ENCODE measurements at regions not wholly inside any gene's neighbourhood (a gene's known extent, or its start where the extent isn't known, plus 50 kb on each side); places are given as distances from the start of the nearest gene placed in this dataset.

DNA sequence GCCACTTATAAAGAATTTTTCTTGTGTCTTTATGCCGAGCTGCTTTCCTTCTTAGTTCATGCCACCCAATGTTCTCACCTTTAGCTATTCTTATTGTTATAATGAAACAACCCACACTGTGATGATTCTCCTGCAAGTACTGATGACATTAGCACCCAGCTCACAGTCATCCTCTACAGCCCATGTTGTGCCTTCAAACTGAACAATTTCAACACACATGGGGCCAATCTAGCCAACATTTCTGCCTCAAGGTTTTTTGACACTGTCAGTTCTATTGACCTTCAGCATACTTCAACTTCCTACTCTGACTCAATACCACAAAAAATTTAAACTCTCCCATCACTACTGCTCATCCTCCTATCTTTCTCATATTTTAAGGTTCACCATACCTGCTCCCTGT is 752.4 kb downstream of the FGF9 start:
- H3K4me1 ChIP-seq (ENCODE audit: insufficient read depth, low read length): no peaks in the 10 kb centered on the region
- no peaks in the 10 kb centered on the region for H3K9me3 ChIP-seq (ENCODE audit: low read length)
- no peak overlapping the region for H3K4me3 ChIP-seq (ENCODE audit: low read depth in 1 of 2, low read length in 2 of 2)
- H3K27ac ChIP-seq (ENCODE audit: low read depth, low read length): no peak overlapping the region
- H3K9ac ChIP-seq (ENCODE audit: low read length): no peak overlapping the region
- H3K27me3 ChIP-seq (ENCODE audit: control insufficient read depth in 1 of 2, insufficient read depth in 2 of 2, low read length in 2 of 2): no peaks in the 10 kb centered on the region
- H3K36me3 ChIP-seq (ENCODE audit: insufficient read depth, low read length): no peaks in the 10 kb centered on the region

DNA sequence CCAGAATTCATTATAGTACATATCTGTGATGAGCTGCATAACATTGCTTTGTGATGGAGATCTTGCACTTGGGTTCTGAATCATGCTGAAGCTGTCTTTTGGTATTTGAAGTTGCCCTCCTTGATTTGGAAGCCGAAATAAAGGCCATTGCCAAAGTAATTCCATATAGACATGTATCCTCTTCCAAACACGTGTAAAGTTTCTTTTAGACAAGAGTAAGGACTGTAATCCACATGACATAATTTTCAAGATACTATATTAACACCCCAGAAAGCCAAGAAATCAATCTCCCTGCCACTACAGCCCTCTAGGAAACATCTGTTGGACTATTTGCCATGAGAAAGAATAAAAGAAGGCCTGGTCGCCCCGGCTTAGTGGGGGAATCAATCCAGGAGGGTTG is 754.2 kb downstream of the FGF9 start:
- Histone ChIP-seq H3K4me3 (ENCODE audit: low read depth in 1 of 2, low read length in 2 of 2) (no peak overlapping the region), H3K27me3 (ENCODE audit: control insufficient read depth in 1 of 2, insufficient read depth in 2 of 2, low read length in 2 of 2) (no peaks in the 10 kb centered on the region), H3K36me3 (ENCODE audit: insufficient read depth, low read length) (no peaks in the 10 kb centered on the region), H3K4me1 (ENCODE audit: insufficient read depth, low read length) (no peaks in the 10 kb centered on the region), H3K9me3 (ENCODE audit: low read length) (no peaks in the 10 kb centered on the region), H3K27ac (ENCODE audit: low read depth, low read length) (no peak overlapping the region), H3K9ac (ENCODE audit: low read length) (no peak overlapping the region)

DNA sequence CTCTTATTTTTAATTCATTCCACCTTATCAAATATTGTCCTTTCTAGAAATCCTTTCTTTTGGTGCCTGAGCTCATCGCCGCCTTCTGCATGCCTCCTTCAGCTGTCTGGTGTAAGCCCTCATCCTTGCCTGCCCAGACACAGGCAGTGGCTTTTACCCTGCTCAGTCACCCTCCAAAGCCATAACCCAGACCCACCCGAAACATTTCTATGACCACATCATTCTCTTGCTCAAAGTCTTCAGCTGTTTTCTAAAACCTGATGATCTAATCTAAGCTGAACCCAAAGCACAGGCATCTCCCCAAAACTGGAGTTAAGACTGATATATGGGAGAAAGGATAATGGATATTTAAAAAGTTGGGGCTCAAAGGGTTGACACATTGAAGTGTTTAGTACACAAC is 753.7 kb upstream of the SGCG start:
- Histone ChIP-seq H3K9me3 (ENCODE audit: low read length) (no peaks in the 10 kb centered on the region), H3K4me1 (ENCODE audit: insufficient read depth, low read length) (no peaks in the 10 kb centered on the region), H3K27me3 (ENCODE audit: control insufficient read depth in 1 of 2, insufficient read depth in 2 of 2, low read length in 2 of 2) (no peaks in the 10 kb centered on the region), H3K9ac (ENCODE audit: low read length) (no peak overlapping the region), H3K27ac (ENCODE audit: low read depth, low read length) (no peak overlapping the region), H3K36me3 (ENCODE audit: insufficient read depth, low read length) (no peaks in the 10 kb centered on the region), H3K4me3 (ENCODE audit: low read depth in 1 of 2, low read length in 2 of 2) (no peak overlapping the region)

DNA sequence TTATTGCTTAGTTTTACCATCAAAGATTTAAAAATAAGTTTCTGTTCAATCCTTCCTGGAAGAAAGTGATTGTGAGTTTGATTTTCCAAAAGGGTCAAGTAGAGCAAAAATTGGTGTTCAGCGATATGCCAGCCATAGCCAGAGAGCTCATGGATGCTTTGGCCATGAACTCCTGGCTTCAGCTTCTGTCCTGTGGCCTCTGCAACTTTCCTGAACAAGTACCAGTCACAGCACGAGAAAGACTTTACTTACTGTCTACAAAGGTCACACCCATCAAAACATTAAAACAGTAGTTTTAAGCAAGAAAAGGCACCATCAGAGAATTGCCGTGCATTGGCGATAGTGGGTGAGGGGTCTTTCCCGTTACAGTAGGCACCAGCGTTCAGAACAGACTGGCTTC is 753.0 kb upstream of the SGCG start:
- Histone ChIP-seq H3K36me3 (ENCODE audit: insufficient read depth, low read length) (no peaks in the 10 kb centered on the region), H3K9me3 (ENCODE audit: low read length) (no peaks in the 10 kb centered on the region), H3K27ac (ENCODE audit: low read depth, low read length) (no peak overlapping the region), H3K4me1 (ENCODE audit: insufficient read depth, low read length) (no peaks in the 10 kb centered on the region), H3K4me3 (ENCODE audit: low read depth in 1 of 2, low read length in 2 of 2) (no peak overlapping the region), H3K27me3 (ENCODE audit: control insufficient read depth in 1 of 2, insufficient read depth in 2 of 2, low read length in 2 of 2) (no peaks in the 10 kb centered on the region), H3K9ac (ENCODE audit: low read length) (no peak overlapping the region)

DNA sequence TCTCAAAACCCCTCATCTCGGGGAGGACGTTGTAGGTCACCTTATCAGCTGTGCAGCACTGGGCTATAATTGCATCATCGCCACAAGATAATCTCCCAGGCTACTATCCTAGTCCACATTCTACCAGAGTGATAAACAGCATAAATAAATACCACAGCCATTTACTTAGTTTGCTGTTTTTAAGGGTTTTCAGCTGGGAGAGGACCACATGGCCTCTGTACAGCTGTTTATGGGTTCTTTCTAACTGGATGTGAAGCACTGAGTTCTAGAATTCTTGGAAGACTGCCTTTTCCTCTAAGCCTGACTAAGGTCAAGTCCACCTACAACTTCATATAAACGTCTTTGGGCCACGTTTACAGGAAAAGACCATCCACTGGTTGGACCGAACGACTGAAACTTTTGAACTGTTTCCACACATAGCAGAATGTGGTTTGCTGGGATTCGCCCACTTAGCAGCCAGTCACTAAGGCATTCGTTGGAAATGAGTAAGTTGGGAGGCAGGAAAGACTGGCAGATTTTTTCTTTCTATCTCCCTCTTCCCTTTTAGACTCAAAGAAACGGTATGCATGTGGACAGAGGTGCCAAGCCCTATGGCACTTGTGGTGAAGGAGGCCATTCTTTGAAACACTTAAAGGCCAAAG is 752.5 kb upstream of the SGCG start:
- no peaks in the 10 kb centered on the region for H3K4me1 ChIP-seq (ENCODE audit: insufficient read depth, low read length)
- no peak overlapping the region for H3K9ac ChIP-seq (ENCODE audit: low read length)
- no peaks in the 10 kb centered on the region for H3K27me3 ChIP-seq (ENCODE audit: control insufficient read depth in 1 of 2, insufficient read depth in 2 of 2, low read length in 2 of 2)
- no peak overlapping the region for H3K4me3 ChIP-seq (ENCODE audit: low read depth in 1 of 2, low read length in 2 of 2)
- no peaks in the 10 kb centered on the region for H3K36me3 ChIP-seq (ENCODE audit: insufficient read depth, low read length)
- H3K9me3 ChIP-seq (ENCODE audit: low read length): no peaks in the 10 kb centered on the region
- no peak overlapping the region for H3K27ac ChIP-seq (ENCODE audit: low read depth, low read length)

DNA sequence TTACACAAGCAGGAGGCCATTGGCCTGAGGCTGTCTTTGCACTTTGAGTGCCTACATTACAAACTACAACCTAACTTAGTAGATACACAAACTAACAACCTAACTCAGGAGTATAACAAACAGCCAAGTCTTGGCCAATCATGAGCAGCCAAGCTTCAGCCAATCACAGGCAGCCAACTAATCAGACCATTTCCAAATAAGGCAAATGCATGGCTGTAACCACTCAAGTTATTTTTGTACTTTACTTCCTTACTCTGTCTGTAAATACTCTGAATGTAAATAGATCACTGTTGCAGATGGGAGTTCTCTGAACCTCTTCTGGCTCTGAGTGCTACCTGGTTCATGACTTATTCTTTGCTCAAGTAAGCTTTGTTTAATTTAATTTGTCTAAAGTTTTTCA is 748.1 kb upstream of the SGCG start:
- no peak overlapping the region for H3K4me3 ChIP-seq (ENCODE audit: low read depth in 1 of 2, low read length in 2 of 2)
- no peaks in the 10 kb centered on the region for H3K36me3 ChIP-seq (ENCODE audit: insufficient read depth, low read length)
- H3K9me3 ChIP-seq (ENCODE audit: low read length): no peaks in the 10 kb centered on the region
- no peaks in the 10 kb centered on the region for H3K4me1 ChIP-seq (ENCODE audit: insufficient read depth, low read length)
- no peak overlapping the region for H3K27ac ChIP-seq (ENCODE audit: low read depth, low read length)
- no peak overlapping the region for H3K9ac ChIP-seq (ENCODE audit: low read length)
- H3K27me3 ChIP-seq (ENCODE audit: control insufficient read depth in 1 of 2, insufficient read depth in 2 of 2, low read length in 2 of 2): no peaks in the 10 kb centered on the region

DNA sequence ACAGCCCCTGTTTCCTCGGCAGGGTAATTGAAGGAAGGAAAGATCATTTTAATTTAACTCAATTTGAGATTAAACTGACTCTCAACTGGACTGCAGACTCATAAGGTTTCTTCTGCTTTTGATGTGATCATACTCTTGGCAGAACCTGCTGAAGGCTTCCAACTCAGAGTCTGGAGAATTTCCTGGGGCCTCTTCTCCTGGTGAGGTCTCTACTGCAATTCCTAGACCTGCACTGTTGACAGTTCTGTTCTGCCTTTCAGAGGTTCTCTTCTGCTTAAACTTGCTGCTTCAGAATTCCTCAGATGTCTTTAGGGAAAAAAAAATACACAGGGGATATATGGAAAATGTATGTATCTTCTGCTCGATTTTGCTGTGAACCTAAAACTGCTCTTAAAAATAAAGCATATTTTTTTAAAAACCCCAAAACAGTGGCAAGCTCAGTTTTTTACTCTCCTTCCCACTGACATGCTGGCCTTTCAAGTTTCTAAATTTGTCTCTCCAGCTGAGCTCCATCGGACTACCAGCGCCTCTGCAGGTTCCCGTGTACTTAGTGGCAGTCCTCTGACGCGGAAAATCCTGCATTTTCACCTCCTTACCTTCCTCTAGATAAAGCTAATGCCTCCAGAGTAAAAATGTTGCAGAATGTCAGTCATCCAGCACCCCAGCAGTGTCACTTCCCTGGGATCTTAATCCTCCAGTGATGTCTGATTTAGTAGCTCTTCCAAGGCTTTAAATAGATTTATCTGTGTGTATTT is 733.5 kb upstream of the SGCG start:
- no peaks in the 10 kb centered on the region for H3K4me1 ChIP-seq (ENCODE audit: insufficient read depth, low read length)
- H3K9me3 ChIP-seq (ENCODE audit: low read length): no peaks in the 10 kb centered on the region
- H3K9ac ChIP-seq (ENCODE audit: low read length): no peak overlapping the region
- H3K36me3 ChIP-seq (ENCODE audit: insufficient read depth, low read length): no peaks in the 10 kb centered on the region
- no peak overlapping the region for H3K27ac ChIP-seq (ENCODE audit: low read depth, low read length)
- no peak overlapping the region for H3K4me3 ChIP-seq (ENCODE audit: low read depth in 1 of 2, low read length in 2 of 2)
- H3K27me3 ChIP-seq (ENCODE audit: control insufficient read depth in 1 of 2, insufficient read depth in 2 of 2, low read length in 2 of 2): no peaks in the 10 kb centered on the region

DNA sequence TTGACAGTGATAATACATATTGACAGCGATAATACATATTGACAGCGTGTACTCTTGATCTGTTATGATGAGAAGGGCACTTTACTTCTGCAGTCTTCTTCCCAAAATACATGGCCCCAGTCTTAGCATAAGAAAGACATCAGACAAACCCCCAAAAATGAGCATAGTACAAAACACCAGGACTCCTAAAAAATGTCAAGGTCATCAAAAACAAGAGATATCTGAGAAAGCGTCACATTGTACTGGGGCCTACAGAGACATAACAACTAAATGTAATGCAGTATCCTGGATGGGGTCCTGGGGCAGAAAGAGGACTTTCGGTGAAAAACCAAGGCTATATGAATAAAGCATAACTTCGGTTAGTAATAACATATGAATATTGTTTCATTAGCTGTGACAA is 731.5 kb upstream of the SGCG start:
- Histone ChIP-seq H3K4me1 (ENCODE audit: insufficient read depth, low read length) (no peaks in the 10 kb centered on the region), H3K27me3 (ENCODE audit: control insufficient read depth in 1 of 2, insufficient read depth in 2 of 2, low read length in 2 of 2) (no peaks in the 10 kb centered on the region), H3K9me3 (ENCODE audit: low read length) (no peaks in the 10 kb centered on the region), H3K36me3 (ENCODE audit: insufficient read depth, low read length) (no peaks in the 10 kb centered on the region), H3K27ac (ENCODE audit: low read depth, low read length) (no peak overlapping the region), H3K4me3 (ENCODE audit: low read depth in 1 of 2, low read length in 2 of 2) (no peak overlapping the region), H3K9ac (ENCODE audit: low read length) (no peak overlapping the region)

DNA sequence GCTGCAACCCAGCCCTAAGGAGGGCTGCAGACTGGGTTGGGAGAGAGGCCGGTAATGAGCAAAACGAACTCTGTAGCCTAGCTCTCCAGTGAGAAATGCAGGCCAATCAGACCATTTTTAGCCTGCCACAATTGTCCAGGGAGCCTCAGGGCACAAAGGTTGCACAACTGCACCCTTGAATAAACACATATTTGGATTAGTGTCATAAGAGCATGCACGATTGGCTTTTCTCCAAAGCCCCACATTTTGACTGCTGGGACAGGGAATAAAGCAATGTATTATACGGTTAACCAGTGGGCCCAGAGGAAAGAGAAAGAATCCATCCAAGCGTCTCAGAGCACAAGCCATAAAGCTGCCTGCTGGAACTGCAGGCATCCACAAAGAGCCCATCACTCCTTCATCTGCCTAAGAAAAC is 729.4 kb upstream of the SGCG start:
- Histone ChIP-seq H3K27me3 (ENCODE audit: control insufficient read depth in 1 of 2, insufficient read depth in 2 of 2, low read length in 2 of 2) (no peaks in the 10 kb centered on the region), H3K9ac (ENCODE audit: low read length) (no peak overlapping the region), H3K9me3 (ENCODE audit: low read length) (no peaks in the 10 kb centered on the region), H3K4me3 (ENCODE audit: low read depth in 1 of 2, low read length in 2 of 2) (no peak overlapping the region), H3K36me3 (ENCODE audit: insufficient read depth, low read length) (no peaks in the 10 kb centered on the region), H3K27ac (ENCODE audit: low read depth, low read length) (no peak overlapping the region), H3K4me1 (ENCODE audit: insufficient read depth, low read length) (no peaks in the 10 kb centered on the region)

DNA sequence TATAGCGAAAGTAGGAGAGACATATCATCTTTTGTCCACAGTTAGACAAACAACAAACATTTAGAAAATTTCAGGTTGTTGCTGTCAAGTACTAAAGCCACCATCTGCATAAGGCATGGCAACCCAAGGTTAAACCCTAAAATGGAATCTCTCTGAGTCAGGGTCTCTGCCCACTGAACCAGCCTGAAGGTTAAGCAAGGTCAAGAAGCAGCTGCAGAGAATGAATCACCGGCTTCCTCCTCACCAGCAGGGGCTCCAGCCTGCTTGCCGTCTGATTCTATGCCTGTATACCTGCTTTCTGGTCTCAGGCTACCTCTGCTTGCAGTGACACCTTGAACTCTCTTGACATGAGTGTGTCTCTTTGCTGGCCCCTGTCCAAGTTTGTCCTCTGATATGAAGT is 726.2 kb upstream of the SGCG start:
- no peak overlapping the region for H3K27ac ChIP-seq (ENCODE audit: low read depth, low read length)
- no peak overlapping the region for H3K4me3 ChIP-seq (ENCODE audit: low read depth in 1 of 2, low read length in 2 of 2)
- H3K4me1 ChIP-seq (ENCODE audit: insufficient read depth, low read length): no peaks in the 10 kb centered on the region
- no peak overlapping the region for H3K9ac ChIP-seq (ENCODE audit: low read length)
- no peaks in the 10 kb centered on the region for H3K9me3 ChIP-seq (ENCODE audit: low read length)
- no peaks in the 10 kb centered on the region for H3K36me3 ChIP-seq (ENCODE audit: insufficient read depth, low read length)
- no peaks in the 10 kb centered on the region for H3K27me3 ChIP-seq (ENCODE audit: control insufficient read depth in 1 of 2, insufficient read depth in 2 of 2, low read length in 2 of 2)

DNA sequence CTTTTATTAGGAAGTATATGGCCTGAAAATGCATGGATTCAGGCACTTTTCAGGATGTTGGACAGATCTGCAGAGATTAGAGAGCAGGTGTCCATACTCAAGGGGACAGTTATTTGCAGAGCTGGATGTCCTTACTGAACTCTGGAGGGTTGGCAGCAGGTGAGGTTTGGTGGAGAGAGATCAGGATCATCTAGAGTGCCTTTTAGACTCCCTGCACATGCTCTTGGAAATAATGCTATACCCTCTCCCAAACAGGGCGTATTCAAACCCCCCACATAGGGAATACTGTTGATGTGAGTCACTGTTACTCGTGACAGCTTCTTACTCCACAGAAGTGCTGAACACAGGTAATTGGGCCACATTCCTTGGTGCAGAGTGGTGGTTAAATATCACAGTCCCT is 725.7 kb upstream of the SGCG start:
- Histone ChIP-seq H3K27me3 (ENCODE audit: control insufficient read depth in 1 of 2, insufficient read depth in 2 of 2, low read length in 2 of 2) (no peaks in the 10 kb centered on the region), H3K9ac (ENCODE audit: low read length) (no peak overlapping the region), H3K4me3 (ENCODE audit: low read depth in 1 of 2, low read length in 2 of 2) (no peak overlapping the region), H3K4me1 (ENCODE audit: insufficient read depth, low read length) (no peaks in the 10 kb centered on the region), H3K36me3 (ENCODE audit: insufficient read depth, low read length) (no peaks in the 10 kb centered on the region), H3K27ac (ENCODE audit: low read depth, low read length) (no peak overlapping the region), H3K9me3 (ENCODE audit: low read length) (no peaks in the 10 kb centered on the region)

Measured in muscle layer of colon (tissue), 2 donors.